ENCODE measurements at regions not wholly inside any gene's neighbourhood (a gene's known extent, or its start where the extent isn't known, plus 50 kb on each side); places are given as distances from the start of the nearest gene placed in this dataset.

DNA sequence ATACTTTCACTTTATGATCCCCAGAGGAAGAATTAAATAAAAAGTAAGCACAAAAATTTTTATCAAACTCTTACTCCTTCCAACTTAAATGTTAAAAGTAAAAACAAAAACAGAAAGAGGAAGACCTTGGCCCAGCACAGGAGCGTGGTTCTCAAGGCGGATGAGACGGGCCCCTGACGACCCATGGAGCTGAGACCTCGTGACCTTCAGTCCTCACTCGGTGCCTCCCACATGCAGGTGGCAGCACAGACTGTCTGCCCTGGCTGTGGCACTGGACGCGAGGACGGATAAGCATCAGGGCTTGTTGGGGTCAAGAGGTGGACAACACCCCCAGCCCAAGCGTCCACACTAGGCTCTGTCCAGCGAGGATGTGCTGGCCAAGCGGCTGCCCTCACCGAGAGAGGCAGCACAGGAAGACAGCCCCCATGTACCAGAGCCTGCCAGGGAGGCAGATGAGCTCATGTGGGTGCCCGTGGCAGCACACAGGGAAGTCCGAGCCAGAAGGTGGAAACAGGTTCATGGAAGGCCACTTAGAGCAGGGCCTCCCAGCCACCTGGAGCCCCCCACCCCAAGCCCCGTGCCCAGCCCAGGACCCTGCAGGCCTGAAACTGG is 1389.8 kb downstream of the TBC1D22A start:
- intact Hi-C loops (cut with micrococcal nuclease) = no loop called here
- DNase-seq = no peak
- CTCF ChIA-PET = no interaction called here
- Mint-ChIP-seq H3K36me3 (ENCODE audit: low read depth) (no peaks in the 10 kb centered on the region), H3K4me1 (ENCODE audit: low read depth) (no peaks in the 10 kb centered on the region), H3K9me3 (no peaks in the 10 kb centered on the region), H3K27ac (no peak overlapping the region), H3K27me3 (ENCODE audit: low read depth) (peaks cover 2% of the 10 kb centered on the region), H3K4me3 (no peak overlapping the region)

DNA sequence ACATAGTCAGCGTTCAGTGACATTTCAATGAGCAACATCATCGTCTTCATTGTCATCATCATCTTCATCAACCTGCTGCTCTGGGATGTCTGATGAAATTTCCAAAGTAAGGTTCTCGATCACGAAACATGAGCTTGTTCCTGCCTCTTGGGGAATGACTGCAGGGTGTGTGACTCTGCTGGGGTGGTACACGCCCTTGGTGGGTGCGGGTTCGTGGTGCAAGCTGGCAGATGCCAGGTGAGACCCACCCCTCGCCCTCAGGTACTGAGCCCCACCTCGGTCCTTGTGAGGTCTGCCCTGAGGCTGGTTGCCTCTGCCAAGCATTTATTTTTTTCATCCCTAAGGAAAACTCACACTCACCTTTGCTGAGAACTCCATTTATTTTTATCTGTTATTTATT is 1389.2 kb downstream of the TBC1D22A start:
- peaks cover 5% of the 10 kb centered on the region for H3K27me3 Mint-ChIP-seq (ENCODE audit: low read depth)
- no peaks in the 10 kb centered on the region for H3K36me3 Mint-ChIP-seq (ENCODE audit: low read depth)
- no peaks in the 10 kb centered on the region for H3K4me1 Mint-ChIP-seq (ENCODE audit: low read depth)
- DNase-seq = no peak
- CTCF ChIA-PET = no interaction called here
- no peak overlapping the region for H3K4me3 Mint-ChIP-seq
- intact Hi-C loops (cut with micrococcal nuclease) = no loop called here
- no peaks in the 10 kb centered on the region for H3K9me3 Mint-ChIP-seq
- no peak overlapping the region for H3K27ac Mint-ChIP-seq

DNA sequence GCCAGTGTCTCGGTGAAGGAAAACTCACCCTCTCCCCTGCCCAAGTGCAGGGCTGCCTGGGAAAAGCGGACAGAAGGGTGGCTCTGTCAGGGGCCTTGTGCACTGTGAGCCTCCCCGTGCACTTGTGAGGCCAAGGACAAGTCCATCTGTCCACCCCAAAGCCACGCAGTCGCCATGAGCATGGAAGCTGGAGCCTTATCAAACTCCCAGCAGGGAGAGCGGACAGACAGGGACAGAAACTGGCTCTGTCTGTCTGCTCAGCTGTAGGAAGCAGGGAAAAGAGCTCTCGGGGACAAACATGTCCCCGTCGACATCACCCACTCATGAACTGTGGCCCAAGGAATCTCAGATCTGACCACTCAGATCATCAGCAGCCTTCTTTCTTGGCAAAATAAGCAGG is 1385.4 kb downstream of the TBC1D22A start:
- CTCF ChIA-PET = no interaction called here
- Mint-ChIP-seq H3K36me3 (ENCODE audit: low read depth) (no peaks in the 10 kb centered on the region), H3K4me1 (ENCODE audit: low read depth) (no peaks in the 10 kb centered on the region), H3K9me3 (peaks cover 3% of the 10 kb centered on the region), H3K4me3 (no peak overlapping the region), H3K27ac (no peak overlapping the region), H3K27me3 (ENCODE audit: low read depth) (peaks cover 22% of the 10 kb centered on the region)
- intact Hi-C loops (cut with micrococcal nuclease) = no loop called here
- no peak for DNase-seq

DNA sequence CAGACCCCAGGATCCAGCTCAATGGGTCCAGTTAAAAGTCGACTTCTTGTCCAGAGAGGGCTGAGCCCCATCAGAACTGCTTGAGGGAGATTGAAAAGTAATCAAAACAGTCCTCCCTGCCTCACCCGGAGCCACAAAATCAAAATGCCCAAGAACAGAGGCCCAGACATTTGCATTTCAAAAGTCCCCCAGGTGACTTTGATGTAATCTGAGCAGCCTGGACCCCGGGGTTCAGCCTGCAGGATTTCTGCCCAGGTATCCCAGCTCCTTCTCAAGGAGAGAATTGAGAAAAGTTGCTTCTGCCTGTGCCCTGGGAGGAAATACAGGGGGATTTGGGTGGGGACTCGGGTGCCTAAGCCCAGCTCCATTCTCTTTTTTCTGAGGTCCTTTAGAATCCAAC is 1385.0 kb downstream of the TBC1D22A start:
- intact Hi-C loops (cut with micrococcal nuclease) = no loop called here
- Mint-ChIP-seq H3K4me3 (no peak overlapping the region), H3K27me3 (ENCODE audit: low read depth) (peaks cover 22% of the 10 kb centered on the region), H3K27ac (no peak overlapping the region), H3K36me3 (ENCODE audit: low read depth) (no peaks in the 10 kb centered on the region), H3K9me3 (peaks cover 3% of the 10 kb centered on the region), H3K4me1 (ENCODE audit: low read depth) (no peaks in the 10 kb centered on the region)
- CTCF ChIA-PET = no interaction called here
- DNase-seq = no peak

DNA sequence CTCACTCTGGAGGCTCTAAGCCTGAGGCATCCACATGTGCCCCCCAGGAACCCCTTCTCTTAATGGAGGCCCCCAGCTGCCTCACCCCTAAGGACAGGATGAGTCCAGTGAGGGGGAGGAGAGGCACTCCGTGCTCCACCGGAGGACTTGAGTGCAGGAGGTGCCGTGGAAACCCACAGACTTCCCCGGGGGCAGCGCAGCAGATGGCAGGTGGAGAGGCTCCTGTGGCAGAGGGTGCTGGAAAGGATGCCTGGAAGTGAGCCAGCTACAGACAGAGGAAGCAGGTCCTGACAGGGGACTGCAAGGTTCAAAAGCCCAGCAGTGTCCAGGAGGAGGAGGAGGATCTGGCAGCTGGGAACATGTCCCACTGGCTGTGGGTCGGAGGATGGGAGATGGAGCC is 1384.0 kb downstream of the TBC1D22A start:
- no peaks in the 10 kb centered on the region for H3K4me1 Mint-ChIP-seq (ENCODE audit: low read depth)
- intact Hi-C loops (cut with micrococcal nuclease) = no loop called here
- H3K27me3 Mint-ChIP-seq (ENCODE audit: low read depth) = peaks cover 22% of the 10 kb centered on the region
- no peak for DNase-seq
- no peaks in the 10 kb centered on the region for H3K36me3 Mint-ChIP-seq (ENCODE audit: low read depth)
- peaks cover 3% of the 10 kb centered on the region for H3K9me3 Mint-ChIP-seq
- no peak overlapping the region for H3K27ac Mint-ChIP-seq
- H3K4me3 Mint-ChIP-seq = no peak overlapping the region
- CTCF ChIA-PET = no interaction called here

DNA sequence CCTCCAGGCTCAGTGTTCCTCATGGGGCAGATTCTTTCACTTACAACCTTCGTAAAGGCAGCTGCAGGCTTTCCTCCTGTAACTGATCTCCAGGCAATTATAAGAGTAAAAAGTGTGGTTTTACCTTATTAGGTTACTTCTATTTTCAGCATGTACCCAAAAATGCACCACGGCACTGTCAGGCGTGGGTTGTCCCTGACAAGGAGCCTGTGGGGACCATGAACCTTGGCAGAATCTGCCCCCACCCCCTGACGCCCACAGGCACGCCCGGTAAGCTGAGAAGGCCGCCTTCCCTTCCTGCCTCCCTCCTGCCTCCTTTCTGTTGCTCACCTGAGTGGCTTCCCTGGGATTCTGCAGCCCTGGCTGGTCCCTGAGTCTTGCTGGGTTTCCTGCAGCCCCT is 1383.3 kb downstream of the TBC1D22A start:
- Mint-ChIP-seq H3K4me3 (no peak overlapping the region), H3K27me3 (ENCODE audit: low read depth) (peaks cover 22% of the 10 kb centered on the region), H3K36me3 (ENCODE audit: low read depth) (no peaks in the 10 kb centered on the region), H3K9me3 (peaks cover 3% of the 10 kb centered on the region), H3K27ac (no peak overlapping the region), H3K4me1 (ENCODE audit: low read depth) (no peaks in the 10 kb centered on the region)
- CTCF ChIA-PET = no interaction called here
- DNase-seq = no peak
- intact Hi-C loops (cut with micrococcal nuclease) = no loop called here

DNA sequence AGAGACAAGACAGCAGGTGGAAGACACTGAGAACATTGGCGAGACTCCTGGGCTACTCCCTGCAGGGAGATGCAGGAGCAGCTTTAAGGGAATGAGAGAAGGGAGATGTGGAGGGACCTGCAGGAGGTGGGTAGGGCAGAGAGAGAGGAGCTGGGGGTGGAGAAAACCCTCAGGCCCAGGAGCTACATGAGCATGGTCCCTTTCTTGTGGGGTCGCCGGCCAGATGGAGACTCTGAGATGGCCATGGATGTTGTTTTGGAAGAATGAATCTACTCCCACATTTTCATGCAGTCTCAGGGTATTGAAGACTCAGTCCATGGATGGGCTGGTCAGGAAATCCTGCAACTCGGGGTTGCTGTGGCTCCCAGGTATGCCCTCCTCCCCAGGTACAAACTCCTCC is 1381.9 kb downstream of the TBC1D22A start:
- peaks cover 22% of the 10 kb centered on the region for H3K27me3 Mint-ChIP-seq (ENCODE audit: low read depth)
- H3K36me3 Mint-ChIP-seq (ENCODE audit: low read depth) = no peaks in the 10 kb centered on the region
- intact Hi-C loops (cut with micrococcal nuclease) = no loop called here
- no peak overlapping the region for H3K4me3 Mint-ChIP-seq
- CTCF ChIA-PET = no interaction called here
- no peak for DNase-seq
- H3K27ac Mint-ChIP-seq = no peak overlapping the region
- H3K4me1 Mint-ChIP-seq (ENCODE audit: low read depth) = no peaks in the 10 kb centered on the region
- peaks cover 3% of the 10 kb centered on the region for H3K9me3 Mint-ChIP-seq

DNA sequence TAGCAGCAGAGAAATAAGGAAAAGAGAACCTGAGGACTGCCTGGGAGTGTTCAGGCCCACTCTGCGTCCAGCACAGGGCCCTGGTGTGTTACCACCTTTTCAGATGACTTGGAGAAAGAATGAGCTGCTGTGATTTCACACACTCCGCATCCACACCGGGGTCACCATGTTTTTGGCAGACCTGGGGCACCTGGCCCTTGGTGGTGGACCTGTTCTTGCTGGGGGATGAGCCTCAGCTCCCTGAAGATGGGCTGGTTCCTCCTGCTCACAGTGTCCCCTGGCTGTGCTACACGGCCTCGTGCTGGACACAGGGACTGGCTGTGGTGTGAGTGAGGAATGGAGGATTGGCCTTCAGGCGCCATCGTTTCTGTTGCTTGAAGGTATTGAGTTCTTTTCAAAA is 1381.4 kb downstream of the TBC1D22A start:
- H3K27ac Mint-ChIP-seq = no peak overlapping the region
- no peaks in the 10 kb centered on the region for H3K4me1 Mint-ChIP-seq (ENCODE audit: low read depth)
- CTCF ChIA-PET = no interaction called here
- peaks cover 3% of the 10 kb centered on the region for H3K9me3 Mint-ChIP-seq
- H3K4me3 Mint-ChIP-seq = no peak overlapping the region
- H3K27me3 Mint-ChIP-seq (ENCODE audit: low read depth) = peaks cover 22% of the 10 kb centered on the region
- intact Hi-C loops (cut with micrococcal nuclease) = no loop called here
- DNase-seq = no peak
- H3K36me3 Mint-ChIP-seq (ENCODE audit: low read depth) = no peaks in the 10 kb centered on the region

DNA sequence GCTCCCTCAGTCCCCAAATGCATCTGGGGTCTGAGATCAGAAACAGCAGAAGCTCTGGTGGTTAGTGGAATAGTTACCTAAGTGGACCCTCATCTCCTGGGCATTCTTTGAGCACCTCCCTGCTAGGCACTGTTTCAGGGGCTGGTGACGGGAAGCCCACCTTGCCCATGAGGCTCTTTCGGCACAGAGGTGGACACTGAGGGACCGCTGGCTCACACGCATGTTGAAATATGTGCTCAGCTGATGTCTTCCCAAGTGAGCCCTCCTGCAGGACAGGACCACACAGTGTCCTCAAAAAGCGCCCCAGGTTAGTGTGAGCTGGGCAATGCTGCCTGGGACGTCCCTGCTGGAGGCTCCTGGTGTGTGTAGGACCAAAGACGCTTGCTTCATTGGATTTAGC is 1379.9 kb downstream of the TBC1D22A start:
- Mint-ChIP-seq H3K27me3 (ENCODE audit: low read depth) (peaks cover 22% of the 10 kb centered on the region), H3K27ac (no peak overlapping the region), H3K36me3 (ENCODE audit: low read depth) (no peaks in the 10 kb centered on the region), H3K9me3 (peaks cover 3% of the 10 kb centered on the region), H3K4me1 (ENCODE audit: low read depth) (no peaks in the 10 kb centered on the region), H3K4me3 (no peak overlapping the region)
- no peak for DNase-seq
- CTCF ChIA-PET = no interaction called here
- intact Hi-C loops (cut with micrococcal nuclease) = no loop called here

DNA sequence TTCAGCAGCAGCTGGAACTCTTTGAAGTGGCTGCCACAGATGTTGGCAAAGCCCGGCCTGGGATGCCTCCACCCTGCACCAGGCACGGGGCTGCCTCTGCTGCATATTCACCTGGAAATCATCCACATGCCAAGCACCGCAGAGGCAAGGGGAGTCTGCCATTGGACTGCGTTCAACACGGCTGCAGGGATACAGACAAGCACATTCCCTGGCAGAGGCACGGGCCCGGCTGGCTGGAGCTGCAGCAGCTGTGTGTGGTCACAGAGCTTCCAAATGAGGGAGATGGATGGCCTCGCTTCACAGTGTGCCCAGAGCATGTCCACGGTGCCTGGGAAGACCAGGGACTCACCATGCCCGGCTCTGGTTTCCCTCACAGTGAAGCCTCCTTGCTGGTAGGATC is 1378.9 kb downstream of the TBC1D22A start:
- Mint-ChIP-seq H3K27ac (no peak overlapping the region), H3K4me1 (ENCODE audit: low read depth) (no peaks in the 10 kb centered on the region), H3K36me3 (ENCODE audit: low read depth) (no peaks in the 10 kb centered on the region), H3K27me3 (ENCODE audit: low read depth) (peaks cover 19% of the 10 kb centered on the region), H3K9me3 (peaks cover 3% of the 10 kb centered on the region), H3K4me3 (no peak overlapping the region)
- DNase-seq = no peak
- CTCF ChIA-PET = no interaction called here
- intact Hi-C loops (cut with micrococcal nuclease) = no loop called here

DNA sequence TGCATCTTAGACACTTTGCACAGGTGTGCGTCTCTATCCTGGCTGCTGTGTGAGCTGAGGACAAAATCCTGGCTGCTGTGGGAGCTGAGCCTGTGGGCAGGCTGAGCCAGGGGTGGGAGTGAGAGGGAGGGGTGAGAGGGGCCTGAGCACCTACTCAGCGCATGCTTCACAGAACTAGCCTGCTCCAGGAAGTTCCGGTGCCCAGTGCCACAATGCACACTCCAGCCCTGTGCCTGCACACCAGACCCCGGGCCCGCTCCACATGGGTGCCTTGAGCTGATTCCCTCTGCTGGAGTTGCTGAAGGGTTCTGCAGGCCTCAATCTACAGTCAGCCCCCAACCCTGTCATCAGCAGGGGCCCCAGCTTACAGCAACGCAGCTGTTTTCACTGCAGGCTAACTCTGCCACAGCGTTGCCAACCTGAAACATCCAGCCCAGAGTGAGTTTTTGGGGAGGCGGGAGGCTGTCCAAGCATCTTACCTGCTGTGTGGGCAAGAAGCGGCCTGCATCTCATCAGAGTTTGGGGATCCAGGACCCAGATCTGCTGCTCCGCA is 1377.9 kb downstream of the TBC1D22A start:
- H3K36me3 Mint-ChIP-seq (ENCODE audit: low read depth) = no peaks in the 10 kb centered on the region
- CTCF ChIA-PET = no interaction called here
- H3K27ac Mint-ChIP-seq = no peak overlapping the region
- intact Hi-C loops (cut with micrococcal nuclease) = no loop called here
- peaks cover 3% of the 10 kb centered on the region for H3K9me3 Mint-ChIP-seq
- no peak overlapping the region for H3K4me3 Mint-ChIP-seq
- peaks cover 11% of the 10 kb centered on the region for H3K27me3 Mint-ChIP-seq (ENCODE audit: low read depth)
- no peaks in the 10 kb centered on the region for H3K4me1 Mint-ChIP-seq (ENCODE audit: low read depth)
- no peak for DNase-seq

DNA sequence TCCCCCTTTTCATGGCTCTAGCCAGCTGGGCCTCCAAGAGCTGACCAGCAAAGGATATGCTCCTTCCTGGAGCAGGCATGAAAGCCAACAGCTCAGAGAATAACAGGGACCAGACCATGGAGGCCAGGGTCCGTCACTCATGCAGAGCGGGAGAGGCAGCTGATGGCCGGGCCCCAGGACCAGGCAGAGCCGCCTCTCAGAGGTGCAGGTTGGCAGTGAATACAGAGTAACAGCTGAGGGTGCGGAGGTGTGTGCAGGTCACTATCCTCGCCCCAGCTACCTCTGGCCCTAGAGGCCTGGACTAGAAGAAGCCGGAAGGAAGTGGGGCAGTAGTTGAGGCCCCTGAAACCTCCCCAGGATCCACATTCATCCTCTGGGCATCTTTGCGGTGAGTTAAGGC is 1377.3 kb downstream of the TBC1D22A start:
- Mint-ChIP-seq H3K9me3 (peaks cover 3% of the 10 kb centered on the region), H3K27ac (no peak overlapping the region), H3K36me3 (ENCODE audit: low read depth) (no peaks in the 10 kb centered on the region), H3K4me3 (no peak overlapping the region), H3K27me3 (ENCODE audit: low read depth) (peaks cover 5% of the 10 kb centered on the region), H3K4me1 (ENCODE audit: low read depth) (no peaks in the 10 kb centered on the region)
- CTCF ChIA-PET = no interaction called here
- intact Hi-C loops (cut with micrococcal nuclease) = no loop called here
- DNase-seq = no peak

DNA sequence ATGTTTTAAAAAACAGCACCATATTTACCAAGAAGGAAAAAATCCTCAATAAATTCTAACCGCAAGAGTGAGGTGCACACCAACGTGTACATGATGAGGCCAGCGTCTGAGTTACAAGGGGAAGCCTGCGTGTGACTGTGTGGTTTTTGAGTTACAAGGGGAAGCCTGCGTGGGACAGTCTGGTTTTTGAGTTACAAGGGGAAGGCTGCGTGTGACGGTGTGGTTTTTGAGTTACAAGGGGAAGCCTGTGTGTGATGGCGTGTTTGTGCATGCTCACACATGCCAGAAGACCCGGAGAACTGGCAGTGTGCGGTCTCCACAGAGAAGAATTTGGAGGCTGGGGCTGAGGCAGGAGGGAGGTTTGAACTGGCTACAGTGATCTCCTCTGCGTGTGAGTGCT is 1376.4 kb downstream of the TBC1D22A start:
- Mint-ChIP-seq H3K27me3 (ENCODE audit: low read depth) (peaks cover 2% of the 10 kb centered on the region), H3K36me3 (ENCODE audit: low read depth) (no peaks in the 10 kb centered on the region), H3K9me3 (peaks cover 3% of the 10 kb centered on the region), H3K27ac (no peak overlapping the region), H3K4me3 (no peak overlapping the region), H3K4me1 (ENCODE audit: low read depth) (no peaks in the 10 kb centered on the region)
- CTCF ChIA-PET = no interaction called here
- DNase-seq = peak; percentile 8
- intact Hi-C loops (cut with micrococcal nuclease) = no loop called here

DNA sequence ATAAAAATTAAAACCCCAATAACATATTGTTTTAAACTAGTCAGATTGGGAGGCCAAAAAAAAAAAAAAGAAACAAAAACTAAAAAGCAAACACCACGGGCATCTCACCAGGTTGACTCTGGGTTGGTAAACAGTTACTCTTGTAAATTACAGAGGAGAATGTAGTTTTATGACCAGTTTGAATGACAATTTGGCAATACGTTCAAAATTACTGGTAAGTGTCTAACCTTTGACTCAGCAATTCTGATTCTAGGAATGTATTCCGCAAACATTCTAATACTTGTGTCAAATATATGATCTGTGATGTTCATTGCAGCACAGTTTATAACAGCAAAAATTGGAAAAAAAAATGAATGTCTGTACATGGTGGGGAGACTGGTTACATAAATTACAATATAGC is 1376.0 kb downstream of the TBC1D22A start:
- Mint-ChIP-seq H3K9me3 (peaks cover 3% of the 10 kb centered on the region), H3K36me3 (ENCODE audit: low read depth) (no peaks in the 10 kb centered on the region), H3K27me3 (ENCODE audit: low read depth) (peaks cover 2% of the 10 kb centered on the region), H3K4me3 (no peak overlapping the region), H3K27ac (no peak overlapping the region), H3K4me1 (ENCODE audit: low read depth) (no peaks in the 10 kb centered on the region)
- CTCF ChIA-PET = no interaction called here
- intact Hi-C loops (cut with micrococcal nuclease) = no loop called here
- no peak for DNase-seq

Measured in activated naive CD4-positive, alpha-beta T cell treated with anti-CD3 and anti-CD28 coated beads for 36 hours (primary cell).